Islet of Langerhans (tissue), 1 donor: ENCODE measurements at regions not wholly inside any gene's neighbourhood (a gene's known extent, or its start where the extent isn't known, plus 50 kb on each side); places are given as distances from the start of the nearest gene placed in this dataset.
"Not testable (repeated sequence)": the region's sequence is repeated elsewhere in the genome, so short reads cannot be mapped to it uniquely, and the experiment has no call there.

Source experiments
- FAIRE-seq: peaks from one replicate; lab custom pipeline; 2011; peaks lifted over from hg19 to GRCh38; lab: Jason Lieb, UNC

DNA sequence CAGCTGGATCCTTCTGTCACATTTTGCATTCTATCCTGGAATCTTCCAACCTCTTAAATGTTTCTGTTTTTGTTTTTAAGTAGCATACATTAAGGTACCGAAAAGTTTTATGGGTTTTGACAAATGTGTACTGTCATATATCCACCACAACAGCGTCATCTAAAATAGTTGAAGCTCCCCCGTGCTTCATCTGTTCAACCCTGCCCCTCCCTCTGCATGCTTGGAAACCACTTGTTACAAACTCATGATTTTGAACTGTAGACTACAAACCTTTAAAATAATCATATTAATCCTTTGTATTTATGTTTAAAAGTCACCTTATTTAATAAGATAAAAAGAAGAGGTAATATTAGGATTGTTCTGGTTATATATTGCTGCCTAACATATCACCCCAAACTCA is 182.8 kb upstream of the SMIM30 start:
- FAIRE-seq, result no peak

DNA sequence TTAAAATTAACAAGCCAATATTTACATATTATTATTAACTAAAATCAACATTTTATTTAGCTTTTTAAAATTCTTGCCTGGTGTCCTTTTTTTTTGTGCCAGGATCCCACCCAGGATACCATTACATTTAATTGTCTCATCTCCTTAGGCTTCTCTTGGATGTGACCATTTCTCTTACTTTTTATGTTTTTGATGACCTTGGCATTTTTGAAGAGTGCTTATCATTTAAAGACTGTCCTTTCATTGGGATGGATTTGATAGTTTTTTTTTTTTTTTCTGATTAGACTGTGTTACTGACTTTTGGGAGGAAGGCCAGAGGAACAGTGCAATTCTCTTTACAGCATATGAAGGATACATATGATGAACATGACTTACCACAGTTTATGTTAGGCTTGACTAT is 181.4 kb upstream of the SMIM30 start:
- FAIRE-seq, result no peak

DNA sequence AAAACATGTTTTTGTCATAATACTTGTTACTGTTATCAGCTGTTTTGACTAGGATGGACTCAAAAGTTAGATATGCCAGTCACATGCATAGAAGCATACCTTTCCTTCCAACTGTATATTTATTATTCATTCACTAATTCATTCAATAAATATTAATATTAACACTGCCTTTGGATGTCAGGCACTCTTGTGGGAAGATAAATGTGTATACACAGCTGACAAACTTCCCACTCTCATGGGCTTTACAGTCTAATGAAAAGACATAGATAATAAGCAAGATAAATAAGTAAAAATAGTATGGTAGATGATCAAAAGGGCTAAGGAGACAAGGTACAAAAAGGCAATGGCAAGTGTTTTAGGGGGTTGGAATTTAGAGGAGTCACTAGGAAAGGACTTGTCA is 180.1 kb upstream of the SMIM30 start:
- FAIRE-seq, result no peak

DNA sequence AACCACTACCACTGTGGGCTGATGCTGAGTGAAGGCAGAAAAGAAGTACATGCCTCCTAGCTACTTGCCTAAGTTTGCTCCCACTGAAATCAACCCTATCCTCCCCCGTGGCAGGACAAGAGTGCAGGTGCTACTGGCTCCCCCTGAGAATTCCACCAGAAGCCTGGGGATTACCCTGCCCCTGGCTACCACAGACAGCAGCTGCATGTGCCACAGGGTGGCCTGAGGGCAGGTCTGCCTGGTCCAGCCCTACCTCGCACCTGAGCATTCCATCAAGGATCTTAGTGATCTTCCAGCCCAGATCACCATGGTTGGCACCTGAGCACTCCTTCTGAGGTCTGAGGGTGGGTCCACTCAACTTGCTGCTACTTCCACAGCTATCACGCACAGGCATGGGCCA is 176.4 kb upstream of the SMIM30 start:
- FAIRE-seq, result no peak

DNA sequence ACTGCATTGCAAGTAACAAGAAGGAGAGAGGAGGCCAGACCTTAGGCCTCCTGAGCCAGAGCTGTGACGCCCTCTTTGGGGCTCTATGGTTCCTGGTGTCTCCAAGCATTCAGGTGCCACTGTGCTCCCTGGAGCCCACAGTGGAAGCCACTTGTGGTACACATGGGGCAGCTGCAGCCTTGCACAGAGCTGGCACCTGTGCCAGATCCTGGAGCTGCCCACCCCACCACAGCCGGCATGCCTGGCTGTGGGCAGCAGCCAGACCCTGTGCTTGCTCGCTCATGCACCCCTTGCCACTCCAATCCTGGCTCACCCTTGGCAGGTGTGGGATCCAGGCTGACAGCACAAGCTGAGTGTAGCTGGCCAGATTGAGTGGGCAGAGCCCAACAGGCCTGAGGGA is 173.8 kb upstream of the SMIM30 start:
- FAIRE-seq, result no peak

DNA sequence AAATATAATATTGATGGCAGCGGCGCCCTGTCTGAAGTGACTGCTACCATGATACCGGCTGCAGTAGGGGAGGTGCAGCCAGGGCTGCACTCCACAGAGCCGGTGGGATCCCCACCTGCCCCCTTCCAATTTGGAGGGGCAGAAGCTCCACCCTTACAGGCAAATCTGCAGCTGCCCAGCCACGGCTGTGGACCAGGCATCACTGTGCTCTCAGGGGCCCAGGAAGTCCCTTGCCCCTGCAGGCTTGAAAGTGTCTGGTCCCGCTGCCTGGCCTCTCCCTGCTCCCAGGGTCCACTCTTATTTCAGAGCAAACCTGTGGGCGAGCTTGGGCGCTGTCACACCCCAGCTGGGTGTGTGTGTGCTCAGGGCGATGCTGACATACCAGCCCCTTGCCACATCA is 172.7 kb upstream of the SMIM30 start:
- FAIRE-seq, result no peak

DNA sequence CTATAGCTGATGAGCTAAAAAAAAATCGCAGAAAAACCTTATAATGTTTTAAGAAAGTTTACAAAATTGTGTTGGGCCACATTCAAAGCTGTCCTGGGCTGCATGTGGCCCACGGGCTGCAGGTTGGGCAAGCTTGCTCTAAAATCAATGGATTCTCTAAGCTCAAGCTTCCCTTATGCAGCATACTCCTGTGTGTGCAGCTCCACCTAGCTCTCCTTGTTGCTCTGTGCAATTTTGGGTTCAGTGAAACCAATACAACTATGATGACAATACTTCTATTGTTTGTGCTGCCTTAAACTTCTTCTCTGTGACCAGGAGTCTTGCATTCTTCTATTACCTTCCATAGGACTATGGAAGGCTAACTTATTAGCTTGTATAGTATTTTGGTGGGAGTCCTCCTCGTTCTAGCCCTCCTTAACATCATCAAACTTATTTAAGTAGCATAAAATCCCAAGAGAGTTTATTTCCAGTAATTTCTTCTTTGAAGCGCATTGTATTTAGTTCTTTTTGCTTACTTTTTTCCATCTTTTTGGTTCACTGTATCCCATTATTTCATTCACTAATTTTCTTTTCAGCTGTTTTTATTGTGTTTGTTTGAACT is 170.9 kb upstream of the SMIM30 start:
- no peak for FAIRE-seq

DNA sequence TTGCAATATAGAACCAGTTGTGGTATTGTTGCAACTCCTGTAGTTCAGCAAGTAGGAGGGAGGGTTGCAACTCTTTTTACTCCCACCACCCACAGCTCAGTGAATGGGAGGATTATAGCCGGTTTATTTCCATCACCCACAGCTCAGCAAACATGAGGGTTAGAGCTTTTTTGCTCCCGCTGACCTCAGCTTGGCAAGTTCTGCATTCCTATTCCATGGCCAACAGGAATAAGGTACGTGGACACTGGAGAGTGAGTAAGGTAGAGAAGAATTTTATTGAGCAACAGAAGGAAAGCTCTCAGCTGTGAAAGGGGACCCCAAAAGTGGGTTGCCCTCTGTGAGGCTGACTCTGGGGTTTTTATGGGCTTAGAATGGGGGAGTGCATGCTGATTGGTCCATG is 167.1 kb upstream of the SMIM30 start:
- FAIRE-seq, result no peak

DNA sequence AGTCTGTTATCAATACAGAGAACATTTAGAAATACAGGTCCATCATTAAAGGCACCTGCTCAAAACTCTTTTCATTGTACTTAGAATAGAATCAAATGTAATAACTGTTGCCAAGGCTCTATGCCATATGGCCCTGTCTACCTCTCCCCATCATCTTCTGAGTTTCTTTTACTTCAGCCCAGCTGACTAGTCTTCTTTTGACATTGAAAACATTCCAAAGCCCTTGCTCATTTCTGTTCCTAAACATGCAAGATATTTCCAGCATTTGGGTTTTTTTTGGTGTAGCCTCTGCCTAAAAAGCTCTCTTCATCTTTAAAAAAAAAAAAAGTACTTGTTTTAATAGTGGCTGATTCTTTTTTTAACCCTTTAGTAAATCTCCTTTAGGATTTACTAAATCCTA is 165.5 kb upstream of the SMIM30 start:
- no peak for FAIRE-seq

DNA sequence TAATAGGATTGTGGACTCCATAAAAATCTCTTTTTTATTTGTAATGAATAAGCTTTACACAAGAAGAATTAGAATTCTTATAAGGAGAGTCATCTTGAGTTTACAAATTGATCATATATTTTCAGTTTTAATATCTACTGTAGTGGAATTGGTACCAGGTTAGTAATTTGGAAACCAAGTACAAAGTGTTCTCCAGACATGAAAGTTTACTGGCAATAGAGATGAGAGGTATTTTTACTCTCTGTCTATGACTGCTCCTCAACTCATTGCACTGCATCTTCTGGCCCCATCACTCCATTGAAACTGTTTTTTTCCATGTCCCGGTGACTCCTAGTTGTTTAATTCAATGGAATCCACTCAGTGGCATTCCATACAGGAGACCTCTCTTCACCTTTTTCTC is 164.5 kb upstream of the SMIM30 start:
- no peak for FAIRE-seq

DNA sequence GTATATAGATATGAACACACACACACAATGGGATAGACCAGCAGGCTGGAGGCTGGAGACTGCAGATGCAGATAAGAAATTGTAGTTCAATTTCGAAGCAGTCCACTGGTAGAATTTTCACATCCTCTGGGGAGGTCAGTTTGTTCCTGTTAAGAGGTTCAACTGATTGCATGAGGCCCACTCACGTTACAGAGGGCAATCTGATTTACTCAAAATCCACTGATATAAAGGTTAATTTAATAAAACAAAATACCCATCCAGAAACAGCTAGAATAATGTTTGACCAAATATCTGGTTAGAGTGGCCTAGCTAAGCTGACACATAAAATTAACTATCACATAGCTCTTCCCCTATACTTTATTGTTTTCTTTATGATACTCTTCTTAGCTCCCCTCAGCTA is 162.9 kb upstream of the SMIM30 start:
- no peak for FAIRE-seq

DNA sequence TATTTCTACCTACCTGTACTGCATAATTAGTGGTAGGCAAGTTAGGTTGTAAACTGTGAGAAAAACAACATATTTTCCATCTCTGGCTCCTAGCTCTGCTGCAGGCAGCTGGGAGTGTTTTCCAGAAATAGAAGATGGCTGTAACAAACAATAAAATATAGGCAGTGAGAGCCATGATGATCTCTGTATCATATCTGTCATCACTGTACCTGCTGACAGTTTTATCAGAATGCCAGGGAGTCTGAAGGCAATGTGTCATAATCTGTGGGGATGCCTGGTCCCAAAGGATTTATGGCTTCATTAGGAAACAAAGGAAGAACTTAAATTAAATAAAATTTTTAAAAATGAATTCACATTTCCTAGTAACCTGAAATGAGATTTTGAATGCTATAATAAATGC is 160.9 kb upstream of the SMIM30 start:
- no peak for FAIRE-seq

DNA sequence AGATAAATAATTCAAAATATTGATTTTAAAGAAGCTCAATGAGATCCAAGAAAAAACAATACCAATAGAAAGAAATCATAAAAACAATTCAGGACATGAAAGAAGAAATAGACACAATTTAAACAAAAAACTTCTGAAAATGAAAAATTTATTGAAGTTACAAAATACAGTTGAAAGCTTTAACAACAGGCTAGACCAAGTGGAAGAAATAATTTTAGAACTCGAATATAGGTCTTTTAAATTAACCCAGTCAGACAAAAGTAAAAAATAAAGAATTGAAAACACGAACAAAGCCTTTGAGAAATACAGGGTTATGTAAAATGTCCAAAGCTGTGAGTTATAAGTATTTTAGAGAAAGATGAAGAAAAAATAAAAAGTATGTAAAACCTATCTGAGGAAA is 152.4 kb upstream of the SMIM30 start:
- no peak for FAIRE-seq

DNA sequence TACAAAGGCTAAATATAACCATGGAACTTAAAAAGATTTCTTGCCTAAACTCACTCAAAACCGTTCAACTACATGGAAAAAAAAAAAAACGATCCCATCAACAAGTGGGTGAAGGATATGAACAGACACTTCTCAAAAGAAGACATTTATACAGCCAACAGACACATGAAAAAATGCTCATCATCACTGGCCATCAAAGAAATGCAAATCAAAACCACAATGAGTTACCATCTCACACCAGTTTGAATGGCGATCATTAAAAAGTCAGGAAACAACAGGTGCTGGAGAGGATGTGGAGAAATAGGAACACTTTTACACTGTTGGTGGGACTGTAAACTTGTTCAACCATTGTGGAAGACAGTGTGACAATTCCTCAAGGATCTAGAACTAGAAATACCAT is 151.2 kb upstream of the SMIM30 start:
- FAIRE-seq, result not testable (repeated sequence)

DNA sequence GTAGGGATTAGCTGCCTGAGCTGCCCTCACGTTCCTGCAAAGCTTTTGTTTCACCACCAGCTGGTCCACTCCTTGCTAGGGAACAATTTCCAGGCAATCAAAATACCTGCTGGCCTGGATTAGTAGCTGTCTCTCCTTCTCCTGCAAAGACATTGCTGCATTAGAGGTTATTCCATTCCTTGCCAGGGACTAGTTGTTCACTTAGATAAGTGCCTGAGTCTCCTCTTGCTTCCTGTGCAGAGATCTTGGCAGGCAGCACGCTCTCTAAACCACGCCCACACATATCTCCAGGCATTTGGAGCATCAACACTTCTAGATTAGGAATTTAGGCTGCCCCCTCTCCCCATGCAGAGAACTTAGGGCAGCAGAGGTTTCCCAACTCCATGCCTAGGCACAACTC is 150.4 kb upstream of the SMIM30 start:
- FAIRE-seq, result no peak

DNA sequence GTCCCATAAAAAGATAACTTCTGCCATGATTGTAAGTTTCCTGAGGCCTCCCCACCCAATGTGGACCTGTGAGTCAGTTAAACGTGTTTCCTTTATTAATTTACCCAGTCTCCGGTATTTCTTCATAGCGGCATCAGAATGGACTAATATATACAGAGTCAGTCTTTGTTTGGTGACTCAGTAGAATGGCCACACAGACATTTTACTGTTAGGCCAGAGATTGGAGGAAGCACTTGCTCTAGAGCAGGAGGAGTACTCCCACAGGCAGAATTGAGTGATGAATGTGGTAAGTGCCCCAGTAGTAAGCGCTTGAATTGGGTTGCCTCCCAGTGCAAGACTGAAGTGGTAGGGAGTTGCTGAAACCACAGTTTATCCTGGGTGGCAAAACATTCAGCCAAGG is 149.5 kb upstream of the SMIM30 start:
- no peak for FAIRE-seq

DNA sequence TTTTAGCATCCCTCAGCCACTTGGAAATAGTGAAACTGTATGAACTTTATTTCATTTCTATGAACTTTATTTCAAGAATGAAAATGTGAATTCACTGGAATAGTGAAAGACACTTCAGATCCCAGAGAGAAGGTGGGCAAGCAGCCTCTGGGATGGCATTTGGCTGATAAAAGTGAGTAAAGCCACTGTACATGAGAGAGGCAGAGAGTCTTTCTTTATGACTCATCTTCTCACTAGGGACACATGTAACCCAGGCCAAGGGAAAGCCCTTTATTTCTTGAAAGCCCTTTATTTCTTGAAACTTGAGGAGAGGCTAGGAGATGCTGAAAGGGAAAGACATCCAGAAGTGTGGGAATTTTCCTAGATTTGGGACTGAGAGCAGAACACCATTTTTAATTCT is 148.9 kb upstream of the SMIM30 start:
- no peak for FAIRE-seq

DNA sequence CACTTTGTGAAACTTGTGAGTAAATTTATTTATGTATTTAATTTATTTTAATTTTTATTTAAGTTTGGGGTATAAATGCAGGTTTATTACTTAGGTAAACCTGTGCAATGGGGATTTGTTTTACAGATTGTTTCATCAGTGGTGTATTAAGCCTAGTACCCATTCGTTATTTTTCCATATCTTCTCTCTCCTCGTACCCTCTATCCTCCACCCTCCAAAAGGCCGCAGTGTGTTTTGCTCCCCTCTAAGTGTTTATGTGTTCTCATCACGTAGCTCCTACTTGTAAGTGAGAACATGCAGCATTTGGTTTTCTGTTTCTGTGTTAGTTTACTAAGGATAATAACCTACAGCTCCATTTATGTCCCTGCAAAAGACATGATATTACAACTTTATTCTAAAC is 145.4 kb upstream of the SMIM30 start:
- no peak for FAIRE-seq

DNA sequence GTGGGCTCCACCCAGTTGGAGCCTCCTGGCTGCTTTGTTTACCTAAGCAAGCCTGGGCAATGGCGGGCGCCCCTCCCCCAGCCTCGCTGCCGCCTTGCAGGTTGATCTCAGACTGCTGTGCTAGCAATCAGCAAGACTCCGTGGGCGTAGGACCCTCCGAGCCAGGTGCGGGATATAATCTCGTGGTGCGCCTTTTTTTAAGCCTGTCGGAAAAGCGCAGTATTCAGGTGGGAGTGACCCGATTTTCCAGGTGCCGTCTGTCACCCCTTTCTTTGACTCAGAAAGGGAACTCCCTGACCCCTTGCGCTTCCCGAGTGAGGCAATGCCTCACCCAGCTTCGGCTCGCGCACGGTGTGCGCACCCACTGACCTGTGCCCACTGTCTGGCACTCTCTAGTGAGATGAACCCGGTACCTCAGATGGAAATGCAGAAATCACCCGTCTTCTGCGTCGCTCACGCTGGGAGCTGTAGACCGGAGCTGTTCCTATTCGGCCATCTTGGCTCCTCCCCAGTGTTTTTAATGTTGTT is 144.9 kb upstream of the SMIM30 start:
- not testable (repeated sequence) for FAIRE-seq

DNA sequence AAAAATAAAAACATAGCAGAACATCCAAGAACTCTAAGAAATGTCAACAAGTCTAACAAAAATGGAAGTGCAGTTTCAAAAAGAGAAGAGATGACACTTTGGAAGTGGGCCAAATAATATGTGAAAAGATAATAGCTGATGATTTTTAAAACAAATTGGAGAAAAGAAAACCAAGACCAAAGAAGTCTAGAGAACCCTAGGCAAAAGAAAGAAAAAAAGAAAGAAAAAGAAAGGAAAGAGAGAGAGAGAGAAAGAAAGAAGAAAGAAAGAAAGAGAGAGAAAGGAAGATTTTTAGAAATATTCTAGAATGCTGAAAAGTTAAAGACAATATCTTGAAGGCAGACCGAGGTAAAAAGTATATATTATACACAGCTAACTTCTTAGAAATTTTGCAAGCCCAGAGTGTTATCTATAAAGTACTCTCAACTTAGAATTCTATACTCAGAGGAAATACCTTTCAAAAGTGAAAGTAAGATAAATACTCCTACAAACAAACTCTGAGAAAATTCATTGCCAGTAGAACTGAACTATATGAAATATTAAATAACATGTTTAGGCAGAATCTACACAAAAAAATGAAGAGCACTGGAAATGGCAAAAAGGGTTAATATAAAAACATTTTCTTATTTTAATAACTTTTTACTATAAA is 138.7 kb upstream of the SMIM30 start:
- no peak for FAIRE-seq

DNA sequence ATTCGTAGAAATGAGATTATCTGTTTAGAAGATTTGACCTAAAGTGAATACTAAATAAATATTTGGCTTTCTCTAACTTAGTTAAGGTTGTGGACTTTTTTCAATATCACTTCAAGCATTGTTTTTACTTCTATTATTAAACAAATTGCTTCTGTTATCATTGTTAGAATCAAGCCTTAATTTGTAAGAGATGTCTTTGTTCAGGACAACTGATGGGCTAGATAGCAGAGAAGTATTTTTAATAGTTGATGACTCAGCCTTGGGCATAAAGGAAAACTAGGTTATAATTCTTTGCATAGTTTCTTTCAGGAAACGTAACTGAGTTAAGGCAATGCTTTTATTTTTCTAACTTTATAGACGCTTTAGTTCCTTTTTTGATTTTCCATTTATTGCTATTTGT is 128.8 kb upstream of the SMIM30 start:
- FAIRE-seq, result no peak

DNA sequence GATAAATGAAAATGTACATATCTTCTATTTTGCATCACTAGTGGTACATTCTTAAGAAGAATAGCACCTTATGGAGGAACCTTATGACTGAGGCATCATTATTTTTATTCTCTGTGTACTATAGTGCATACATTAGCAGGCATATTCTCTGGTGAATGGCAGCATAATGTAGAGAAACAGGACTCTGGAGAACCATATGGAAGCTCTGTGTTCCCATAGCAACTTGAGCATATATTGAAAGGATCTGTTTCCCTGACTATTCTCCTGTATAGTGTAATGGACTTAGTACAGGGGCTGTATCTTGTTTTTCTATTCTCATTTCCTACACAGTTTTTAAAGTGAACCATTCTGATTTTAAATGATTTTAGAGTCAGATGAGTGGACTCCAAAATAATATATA is 128.4 kb upstream of the SMIM30 start:
- no peak for FAIRE-seq

DNA sequence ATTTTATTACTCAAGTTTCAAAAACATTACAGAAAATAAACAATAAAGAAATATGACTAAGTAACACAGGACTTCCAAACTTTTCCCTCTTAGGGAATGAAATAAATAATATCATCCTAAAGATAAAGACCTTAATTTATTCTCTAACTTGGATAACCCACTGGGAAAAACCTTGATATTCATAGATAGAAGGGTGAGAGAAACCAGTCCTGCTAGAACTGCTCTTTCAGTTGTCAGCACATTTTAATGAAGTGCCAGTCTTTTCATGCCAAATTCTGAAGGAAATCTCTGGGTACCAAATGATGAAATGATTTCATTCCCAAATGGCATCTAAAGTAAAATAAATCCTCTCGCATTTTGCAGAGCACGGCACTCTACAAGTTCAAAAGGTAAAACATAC is 114.5 kb upstream of the SMIM30 start:
- no peak for FAIRE-seq

DNA sequence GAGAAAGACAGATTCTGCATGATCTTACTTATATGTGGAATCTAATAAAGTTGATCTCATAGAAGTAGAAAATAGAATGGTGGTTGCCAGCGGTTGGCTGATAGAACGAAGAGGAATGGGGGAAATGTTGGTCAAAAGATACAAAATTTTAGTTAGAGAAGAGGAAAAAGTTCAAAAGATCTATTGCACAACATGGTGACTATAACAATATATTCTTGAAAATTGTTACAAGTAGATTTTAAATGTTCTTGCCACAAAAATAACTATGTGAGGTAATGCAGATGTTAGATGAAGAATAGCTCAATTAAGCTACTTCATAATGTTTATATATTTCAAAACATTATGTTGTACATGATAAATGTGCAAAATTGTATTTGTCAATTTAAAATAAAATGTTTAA is 112.3 kb upstream of the SMIM30 start:
- no peak for FAIRE-seq

DNA sequence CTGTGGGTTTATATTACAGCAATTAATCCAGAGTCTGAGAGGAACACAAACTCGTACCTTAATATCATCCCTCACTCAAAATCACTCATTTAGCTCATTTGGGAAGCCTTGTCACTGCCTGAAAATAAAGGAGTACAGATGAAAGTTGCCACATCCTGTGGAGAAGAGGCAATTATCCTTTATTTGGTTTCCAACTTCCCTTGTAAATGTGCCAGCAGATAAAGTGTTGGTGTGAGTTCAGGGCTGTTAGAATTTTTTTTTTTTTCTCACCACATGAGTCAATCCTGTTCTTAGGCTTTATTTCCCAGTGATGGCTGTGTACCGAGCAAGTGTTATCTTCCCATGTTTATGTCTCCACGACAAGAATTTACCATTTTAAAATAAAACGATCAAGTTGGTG is 99.0 kb upstream of the SMIM30 start:
- FAIRE-seq, result no peak
